GM18502 (cell line): ENCODE measurements at regions not wholly inside any gene's neighbourhood (a gene's known extent, or its start where the extent isn't known, plus 50 kb on each side); places are given as distances from the start of the nearest gene placed in this dataset.
"Not testable (repeated sequence)": the region's sequence is repeated elsewhere in the genome, so short reads cannot be mapped to it uniquely, and the experiment has no call there.

ENCODE experiments used
- ATAC-seq: cut with Tn5 transposase; IDR thresholded peaks from one replicate; pipeline ENCODE4 v1.9.1; 2021; ENCODE audit warnings: mild to moderate bottlenecking; ENCODE audit not compliant: unreplicated experiment, poor library complexity

DNA sequence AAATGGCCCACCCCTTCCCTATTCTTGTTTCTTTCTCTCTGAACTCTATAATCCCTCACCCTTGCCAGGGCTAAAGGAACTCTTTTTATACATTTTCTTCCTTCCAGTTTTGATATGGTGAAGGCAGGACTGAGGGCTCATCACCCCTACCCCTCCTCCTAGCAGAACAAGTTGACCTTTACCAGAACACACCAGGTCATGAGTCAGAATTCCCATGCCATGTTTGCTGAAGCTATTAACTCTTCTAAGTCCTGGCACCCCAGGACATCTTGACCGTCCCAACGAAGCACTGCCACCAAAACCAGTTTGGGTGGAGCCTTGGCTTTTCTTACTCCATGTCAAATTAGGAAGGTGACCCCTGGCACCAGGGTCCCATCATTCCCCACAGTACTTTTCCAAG, 57.5 kb upstream of the DYNLT3 start:
- ATAC-seq, result no peak

DNA sequence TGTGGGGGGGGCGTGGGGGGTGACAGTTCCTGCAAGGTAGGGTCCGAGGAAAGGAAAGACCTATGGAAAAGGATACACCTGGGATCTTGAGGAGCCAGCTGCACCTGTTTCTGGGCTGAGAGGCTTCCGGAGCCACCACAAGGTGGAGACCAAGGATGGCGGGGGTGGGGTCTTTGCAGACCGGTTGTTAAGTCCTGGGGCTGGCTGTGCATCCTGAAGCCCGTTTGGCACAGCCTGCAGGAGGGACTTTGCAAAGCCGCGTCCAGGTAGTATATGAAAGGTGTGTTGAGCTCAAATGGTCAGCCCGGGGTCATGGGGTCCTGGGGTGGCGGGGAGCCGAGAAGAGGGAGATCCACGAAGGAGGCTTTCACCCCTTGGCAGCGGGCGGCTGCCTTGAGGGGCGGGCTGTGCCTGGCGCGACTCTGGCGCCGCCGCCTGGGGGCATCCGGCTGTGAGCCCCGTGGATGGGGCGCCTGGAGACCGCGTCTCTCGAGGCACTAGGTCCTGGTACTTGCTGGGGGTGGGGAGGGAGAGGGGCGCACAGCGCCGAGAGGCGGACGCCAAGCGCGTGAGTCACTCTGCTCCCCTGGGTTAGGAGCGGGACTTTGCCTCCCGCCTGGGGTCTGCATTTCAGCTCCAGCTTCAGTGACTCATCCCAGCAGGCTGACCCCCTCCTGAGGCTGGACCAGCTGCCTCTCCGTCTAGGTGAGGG, 58.2 kb upstream of the DYNLT3 start:
- no peak for ATAC-seq

DNA sequence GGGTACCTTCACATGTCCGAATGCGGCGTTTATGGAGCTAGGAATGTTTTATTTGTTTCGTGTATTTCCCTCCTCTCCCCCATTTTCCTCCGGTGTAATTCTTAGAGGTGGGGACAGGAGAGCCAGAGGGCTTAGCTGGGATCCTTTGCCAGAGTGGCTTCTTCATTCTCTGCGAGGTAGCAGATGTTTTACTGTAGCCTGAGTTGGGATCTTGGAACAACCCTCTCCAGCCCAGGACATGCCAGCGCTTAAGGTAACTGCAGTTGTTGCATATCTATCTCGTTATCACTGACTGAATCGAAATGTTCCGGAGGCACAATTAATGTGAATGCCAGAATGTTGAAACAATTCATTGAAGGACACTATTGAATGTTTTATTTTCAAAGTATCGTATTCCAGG, 59.0 kb upstream of the DYNLT3 start:
- no peak for ATAC-seq

DNA sequence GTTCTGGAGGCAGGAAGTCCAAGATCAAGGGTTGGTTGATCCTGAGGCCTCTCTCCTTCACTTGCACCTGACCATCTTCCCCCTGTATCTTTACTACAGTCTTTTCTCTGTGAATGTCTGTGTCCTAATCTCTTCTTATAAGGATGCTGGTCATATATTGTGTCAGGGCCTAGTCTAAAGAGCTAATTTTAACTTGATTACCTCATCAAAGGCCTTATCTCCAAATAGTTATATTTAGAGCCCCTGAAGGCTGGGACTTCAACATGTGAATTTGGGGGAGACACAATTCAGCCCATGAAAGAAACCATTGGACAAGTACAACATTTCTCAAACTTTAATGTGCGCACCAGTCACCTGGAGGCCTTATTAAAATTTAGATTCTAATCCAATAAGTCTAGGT, 62.8 kb upstream of the DYNLT3 start:
- no peak for ATAC-seq

DNA sequence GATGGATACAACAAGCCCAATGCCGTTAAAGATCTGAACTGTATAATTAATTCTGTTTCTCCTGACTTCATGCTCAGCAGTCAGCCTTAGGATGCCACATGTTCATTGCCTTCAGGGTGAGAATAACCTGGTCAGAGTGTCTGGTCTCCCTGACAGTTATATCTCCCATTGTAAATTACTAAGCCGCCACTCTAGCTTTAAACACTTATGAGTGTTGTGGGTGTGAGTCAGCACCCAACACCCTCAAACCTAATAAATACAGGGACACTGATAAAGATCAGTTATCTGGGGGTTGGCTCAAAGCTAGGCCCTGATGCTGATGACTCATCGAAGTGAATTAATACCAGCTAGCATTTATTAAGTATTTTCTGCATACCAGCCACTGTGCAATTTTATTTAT, 64.9 kb upstream of the DYNLT3 start:
- no peak for ATAC-seq

DNA sequence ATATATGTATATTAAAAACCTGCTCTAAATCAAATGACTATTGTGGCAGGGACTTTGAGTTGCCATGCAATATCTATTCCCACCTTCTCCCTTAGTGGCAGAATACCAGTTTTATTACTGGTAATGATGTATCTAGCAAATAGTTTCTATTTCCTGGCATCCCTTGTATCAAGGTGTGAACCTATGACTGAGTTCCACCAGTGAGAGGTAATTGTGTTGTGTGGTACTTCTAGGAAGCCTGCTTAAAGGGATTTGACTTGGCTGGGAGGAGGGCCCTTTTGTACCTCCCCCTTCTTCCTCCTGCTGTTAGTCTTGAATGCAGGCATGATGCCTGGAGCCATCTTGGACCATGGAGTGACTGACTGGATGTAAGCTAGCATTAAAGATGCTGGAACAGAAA, 65.4 kb upstream of the DYNLT3 start:
- ATAC-seq, result no peak

DNA sequence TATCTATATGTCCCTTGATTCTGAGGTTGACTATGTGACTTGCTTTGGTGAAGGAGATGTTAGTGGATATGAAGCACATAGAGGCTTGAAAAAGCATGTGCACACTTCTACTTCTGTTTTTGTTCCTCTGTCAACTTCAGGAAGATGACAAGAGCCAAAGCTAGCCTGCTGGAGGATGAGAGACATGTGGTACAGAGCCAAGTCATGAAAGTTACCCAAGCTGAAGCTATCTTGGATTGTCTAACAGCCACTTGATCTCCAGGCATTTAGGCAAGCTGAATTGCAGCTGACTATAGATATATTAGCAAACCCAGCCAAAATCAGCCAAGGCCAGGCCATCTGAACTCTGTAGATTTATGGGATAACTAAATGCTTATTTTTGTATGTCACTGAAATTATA, 70.8 kb upstream of the DYNLT3 start:
- ATAC-seq, result no peak

DNA sequence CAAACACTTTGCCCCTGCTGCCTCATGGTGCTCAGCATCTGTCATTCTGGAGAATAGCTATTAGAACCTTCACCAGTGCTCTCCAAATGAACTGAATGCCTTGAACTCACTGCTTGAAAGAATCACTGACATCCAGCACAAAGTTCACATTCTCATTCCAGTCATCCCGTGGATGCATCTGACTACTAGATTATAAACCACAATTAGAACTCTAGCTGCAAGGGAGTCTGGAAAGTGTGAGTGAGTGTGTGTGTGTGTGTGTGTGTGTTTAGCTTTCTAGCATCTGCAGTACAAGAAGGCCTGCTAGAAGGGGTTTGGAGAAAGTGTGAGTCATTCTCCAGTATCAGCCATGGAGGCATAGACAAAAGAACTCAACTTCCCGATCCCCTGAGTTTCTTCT, 71.3 kb upstream of the DYNLT3 start:
- ATAC-seq, result no peak

DNA sequence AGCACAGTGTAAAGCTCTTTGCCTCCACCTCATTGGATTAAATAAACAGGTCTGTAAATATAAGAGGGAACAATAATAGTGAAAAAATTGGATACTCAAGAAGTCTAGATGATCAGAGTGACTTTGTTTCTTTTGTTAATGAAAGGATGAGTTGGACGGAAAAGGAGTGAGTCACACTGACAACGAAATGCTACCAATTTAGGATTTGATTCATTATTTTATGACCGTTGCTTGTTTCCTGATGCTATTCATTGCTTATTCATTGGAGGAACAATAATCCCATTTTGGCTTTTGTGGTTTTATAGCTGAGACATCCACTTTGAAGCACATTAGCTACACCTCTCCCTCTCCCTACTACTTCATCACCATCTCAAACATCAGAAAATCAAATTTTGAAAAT, 74.4 kb upstream of the DYNLT3 start:
- ATAC-seq, result no peak

DNA sequence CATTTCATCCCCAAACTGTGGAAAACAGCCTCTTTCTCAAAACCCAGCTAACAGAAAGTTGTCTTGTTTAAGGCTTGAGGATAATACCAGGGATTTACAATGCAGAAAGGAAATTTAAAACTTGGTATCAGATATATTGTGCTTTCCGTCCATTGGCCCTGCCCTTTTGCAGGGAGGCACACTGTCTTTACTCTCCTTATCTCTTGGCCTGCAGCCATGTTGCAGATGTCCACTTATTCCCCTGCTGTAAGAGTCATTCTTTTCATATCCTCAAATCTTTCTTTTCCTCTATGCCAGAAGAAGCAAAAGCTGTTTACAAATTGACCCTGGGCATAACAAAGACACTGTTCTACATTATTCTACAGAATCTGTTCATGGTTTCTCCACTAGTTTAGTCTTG, 75.6 kb upstream of the DYNLT3 start:
- no peak for ATAC-seq

DNA sequence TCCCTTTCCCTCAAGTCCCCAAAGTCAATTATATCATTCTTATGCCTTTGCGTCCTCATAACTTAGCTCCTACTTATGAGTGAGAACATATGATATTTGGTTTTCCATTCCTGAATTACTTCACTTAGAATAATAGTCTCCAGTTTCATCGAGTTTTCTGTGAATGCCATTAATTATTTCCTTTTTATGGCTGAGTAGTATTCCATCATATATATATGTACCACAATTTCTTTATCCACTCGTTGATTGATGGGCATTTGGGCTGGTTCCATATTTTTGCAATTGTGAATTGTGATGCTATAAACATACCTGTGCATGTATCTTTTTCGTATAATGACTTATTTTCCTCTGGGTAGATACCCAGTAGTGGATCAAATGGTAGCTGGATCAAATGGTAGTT, 78.4 kb upstream of the DYNLT3 start:
- not testable (repeated sequence) for ATAC-seq

DNA sequence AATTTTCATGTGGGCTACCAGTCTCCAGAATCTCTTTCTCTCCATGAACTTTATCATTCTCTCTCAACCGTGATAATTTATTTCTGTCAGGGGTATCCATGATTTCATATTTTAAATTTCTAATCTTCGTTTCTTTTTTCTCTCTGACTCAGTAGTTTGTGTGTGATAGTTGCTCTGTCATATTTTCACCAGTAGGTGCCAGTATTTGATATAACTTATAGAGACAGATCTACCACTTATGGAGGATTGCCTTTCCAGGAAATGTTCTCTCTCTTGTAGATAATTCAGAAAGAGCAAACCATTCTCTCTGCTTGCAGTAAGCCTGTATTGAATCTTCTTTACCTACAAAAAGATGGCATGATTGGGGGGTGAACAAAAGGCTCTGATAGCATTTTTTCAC, 79.3 kb upstream of the DYNLT3 start:
- peak; percentile 75 for ATAC-seq

DNA sequence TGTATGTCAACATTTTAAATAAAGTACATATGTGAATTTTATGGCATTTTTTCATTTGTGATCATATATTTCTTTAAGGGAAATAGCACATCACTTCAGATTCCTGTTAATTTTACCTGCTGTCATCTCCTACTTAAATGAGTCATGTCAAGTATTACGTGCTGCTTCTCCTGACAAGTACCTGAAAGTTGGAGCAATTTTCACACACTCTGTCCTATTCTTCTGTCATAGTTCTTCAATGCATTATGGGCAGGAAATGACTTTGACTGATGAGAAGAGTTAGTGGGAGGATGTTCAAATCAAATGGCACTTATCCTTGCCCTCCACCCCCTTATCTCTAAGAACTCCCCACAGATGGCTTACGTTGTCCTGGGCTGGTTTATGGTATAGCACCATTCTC, 64.2 kb upstream of the SYTL5 start:
- ATAC-seq, result no peak

DNA sequence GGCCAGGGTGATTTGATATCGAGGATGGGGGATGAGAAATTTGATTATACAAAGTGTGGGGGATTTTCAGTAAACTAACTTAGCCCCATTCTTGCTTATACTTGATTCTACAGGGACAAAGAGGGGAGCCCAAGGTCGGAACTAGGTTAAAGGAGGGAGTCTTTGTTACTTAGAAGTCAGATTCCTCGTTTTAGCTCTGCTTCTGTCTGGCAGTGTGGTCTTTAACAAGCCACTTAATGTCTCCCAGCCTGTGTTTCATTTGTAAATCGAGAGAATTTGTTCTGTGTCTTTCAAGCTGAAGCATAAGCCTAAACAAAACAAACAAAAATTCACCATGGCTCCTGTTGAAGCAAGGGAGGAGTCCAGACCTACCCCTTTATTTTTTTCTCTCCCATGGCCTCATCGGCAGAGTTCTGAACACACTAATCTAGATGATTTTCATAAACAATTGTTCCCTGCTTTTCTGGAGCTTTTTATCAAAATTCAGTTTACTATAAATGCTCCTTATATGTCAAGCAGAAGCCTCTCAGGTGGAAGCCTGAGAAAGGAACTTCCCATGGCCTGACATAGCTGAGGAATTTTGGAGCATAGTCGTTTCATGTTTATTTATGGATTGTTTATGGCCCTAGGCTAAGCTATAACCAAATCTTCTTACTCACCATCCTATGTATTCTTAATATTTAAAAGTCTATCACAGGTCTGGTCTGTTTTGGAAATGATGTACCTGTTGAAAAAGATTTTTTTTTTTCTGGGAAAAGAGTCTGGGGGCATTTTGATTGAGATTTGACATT, 62.6 kb upstream of the SYTL5 start:
- no peak for ATAC-seq

DNA sequence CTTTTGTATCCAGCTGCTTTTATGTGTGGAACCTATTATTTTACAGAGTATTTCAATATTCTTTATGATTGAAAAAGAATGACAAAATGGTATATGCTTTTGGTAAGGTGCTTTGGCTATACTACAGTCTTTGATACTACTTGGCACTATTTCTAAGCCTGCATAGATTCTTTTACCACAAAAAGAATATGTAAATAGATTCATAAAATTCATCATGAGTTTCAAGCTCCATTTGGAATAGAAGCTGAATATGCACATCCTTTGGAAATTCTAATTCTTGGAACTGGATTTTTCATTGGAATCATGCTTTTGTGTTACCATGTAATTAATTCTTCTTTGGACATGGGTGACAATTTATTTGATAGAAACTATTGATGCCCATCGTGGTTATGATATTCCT, 60.2 kb upstream of the SYTL5 start:
- ATAC-seq, result no peak

DNA sequence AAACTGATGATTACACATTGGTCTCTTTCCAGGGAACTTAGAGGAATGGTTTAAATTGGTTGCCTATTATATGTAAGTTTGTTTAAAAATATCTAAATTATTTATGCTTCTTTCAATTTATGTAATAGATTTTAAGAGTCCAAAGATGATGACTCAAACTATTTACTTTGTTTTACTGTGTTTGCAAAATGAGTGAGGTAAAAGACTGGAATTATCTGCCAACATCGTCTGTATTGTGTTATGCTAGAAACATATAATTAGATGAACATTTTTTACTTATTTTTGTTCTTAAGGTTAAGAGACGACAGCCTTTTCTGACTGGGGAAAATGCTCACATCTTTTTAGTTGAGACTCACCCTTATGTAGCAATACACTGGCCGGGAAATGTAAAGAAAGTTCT, 51.1 kb upstream of the SYTL5 start:
- ATAC-seq, result no peak

DNA sequence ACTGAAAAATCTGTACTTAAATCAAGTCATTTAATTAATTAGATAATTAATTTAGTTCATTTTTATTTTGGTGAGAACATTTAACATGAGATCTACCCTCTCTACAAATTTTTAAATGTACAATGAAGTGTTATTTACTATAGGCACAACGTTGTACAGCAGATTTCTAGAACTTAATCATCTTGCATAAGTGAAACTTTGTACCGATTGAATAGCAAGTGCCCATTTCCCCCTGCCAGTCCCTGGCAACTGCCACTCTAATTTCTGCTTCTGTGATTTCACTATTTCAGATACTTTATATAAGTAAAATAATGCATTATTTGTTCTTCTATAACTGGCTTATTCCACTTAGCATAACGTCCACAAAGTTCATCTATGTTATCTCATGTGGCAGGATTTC, 50.1 kb upstream of the SYTL5 start:
- no peak for ATAC-seq
